ENCODE measurements at regions not wholly inside any gene's neighbourhood (a gene's known extent, or its start where the extent isn't known, plus 50 kb on each side); places are given as distances from the start of the nearest gene placed in this dataset.

DNA sequence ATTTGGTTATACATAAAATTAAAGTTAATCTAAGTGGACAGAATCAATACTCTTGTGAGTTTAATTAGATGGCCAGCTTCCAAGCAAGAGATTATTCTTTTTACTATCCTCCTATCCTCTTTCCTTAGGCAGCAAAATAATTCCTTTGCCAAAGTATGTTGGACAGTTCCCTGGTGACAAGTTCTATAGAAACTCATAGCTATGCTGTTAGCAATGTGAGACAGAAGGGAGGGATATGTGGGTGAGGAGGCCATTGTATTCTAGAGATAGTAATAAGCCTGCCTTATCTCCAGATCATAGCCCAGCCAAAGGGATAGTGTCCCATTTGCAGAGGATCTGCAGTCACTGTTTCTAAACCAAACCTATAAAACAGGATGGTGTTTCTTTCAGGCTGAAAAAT lies 181.6 kb upstream of the HDAC9 start:
- DNase-seq (ENCODE audit: low read depth in 3 of 3): no peak

DNA sequence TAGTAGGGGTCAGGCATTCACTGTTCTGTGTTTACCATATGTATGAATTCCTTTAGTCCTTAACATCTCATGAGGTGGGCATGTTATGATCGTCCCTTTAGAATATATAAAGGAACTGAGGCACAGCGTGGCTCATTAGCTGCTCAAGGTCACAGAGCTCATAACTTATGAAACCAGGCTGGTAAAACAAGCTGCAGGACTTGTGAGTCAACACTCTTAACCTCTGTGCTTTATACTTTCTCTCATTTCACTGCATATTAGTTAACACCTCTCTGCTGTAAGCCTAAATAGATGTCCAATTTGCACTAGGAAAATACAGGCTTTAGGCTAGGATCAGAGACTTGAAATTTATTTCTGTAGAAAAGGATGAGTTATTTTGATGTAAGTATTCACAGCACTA lies 180.3 kb upstream of the HDAC9 start:
- no peak for DNase-seq (ENCODE audit: low read depth in 3 of 3)

DNA sequence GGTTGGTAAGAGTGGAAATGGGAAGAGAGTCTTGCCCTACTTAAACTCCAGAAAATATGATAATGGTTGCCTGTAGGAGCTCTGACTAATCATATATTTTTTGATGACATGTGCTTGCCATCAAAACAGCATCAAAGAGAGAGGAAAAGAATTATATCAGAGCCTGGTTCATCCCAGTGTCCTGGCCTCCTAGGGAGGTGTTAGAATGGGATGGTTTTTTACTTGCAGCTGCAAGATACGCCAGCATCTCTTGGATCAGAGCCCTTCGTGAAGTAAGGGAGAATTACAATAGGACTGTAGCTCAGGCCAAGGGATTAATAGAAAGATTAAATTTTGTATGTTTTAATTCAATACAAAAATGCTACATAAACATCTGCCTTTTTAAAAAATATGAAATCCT lies 177.6 kb upstream of the HDAC9 start:
- DNase-seq (ENCODE audit: low read depth in 3 of 3): no peak

DNA sequence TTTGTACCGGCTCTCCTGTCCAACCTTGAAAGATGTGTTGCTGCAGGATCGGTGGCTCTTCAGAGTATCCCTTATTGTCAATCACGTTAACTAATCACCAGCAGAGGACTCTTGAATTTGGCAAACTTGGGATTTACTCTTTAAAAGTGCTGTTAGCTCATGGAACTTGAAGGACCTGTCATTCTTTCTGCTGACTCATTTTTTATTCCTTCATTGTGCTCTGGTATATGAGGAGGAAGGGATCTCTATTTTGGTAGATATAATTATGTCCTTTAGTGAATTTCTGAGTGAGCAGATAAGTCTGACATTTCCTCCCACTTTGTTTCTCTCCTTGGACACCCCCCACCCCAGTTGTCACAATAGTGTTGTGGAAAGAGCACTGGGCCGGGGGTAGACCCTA lies 175.1 kb upstream of the HDAC9 start:
- no peak for DNase-seq (ENCODE audit: low read depth in 3 of 3)

DNA sequence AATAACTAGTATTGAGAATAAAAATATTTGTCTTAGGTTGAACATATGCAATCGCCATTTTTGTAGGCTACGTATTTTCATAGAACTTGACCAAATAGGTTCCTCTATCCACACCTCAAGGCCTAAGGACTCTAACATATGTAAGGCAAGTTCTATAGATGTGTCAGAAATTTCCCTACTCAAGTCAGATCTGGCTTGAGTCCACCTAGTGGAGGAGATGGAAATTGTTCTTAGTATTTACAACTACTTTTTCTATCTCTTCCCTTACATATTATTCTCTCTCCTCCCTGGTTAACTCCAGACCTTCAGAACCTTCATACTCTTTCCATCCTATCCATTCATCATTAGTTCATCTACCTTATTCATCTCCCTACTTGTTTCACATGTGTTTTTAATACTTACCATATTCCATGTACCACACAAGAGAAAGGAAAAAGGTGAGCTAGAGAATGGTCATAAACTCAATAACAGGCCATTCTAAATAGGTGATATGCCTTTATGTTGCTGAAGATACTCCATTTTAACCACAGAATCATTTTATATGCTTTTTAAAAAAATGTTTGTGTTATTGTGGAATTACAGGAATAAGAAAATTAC lies 174.5 kb upstream of the HDAC9 start:
- DNase-seq (ENCODE audit: low read depth in 3 of 3): no peak

DNA sequence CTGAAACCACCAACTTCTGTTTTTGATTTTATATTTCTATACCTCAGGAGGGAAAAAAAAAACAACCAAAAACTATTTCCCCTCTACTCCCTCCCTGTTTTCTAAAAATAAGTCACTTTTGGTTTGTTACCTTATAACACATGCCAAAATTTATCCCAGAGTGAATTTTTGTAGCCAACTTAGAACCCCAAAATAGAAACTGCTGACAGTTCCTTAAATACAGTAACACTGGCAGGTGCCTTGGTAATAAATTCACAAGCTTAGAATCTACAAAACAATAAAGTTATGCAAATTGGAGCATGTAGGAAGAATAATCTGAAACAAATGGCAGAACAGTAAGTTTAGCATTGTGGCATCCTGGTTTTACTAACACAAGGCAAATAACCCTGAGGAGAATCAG lies 165.0 kb upstream of the HDAC9 start:
- DNase-seq (ENCODE audit: low read depth in 3 of 3): no peak

DNA sequence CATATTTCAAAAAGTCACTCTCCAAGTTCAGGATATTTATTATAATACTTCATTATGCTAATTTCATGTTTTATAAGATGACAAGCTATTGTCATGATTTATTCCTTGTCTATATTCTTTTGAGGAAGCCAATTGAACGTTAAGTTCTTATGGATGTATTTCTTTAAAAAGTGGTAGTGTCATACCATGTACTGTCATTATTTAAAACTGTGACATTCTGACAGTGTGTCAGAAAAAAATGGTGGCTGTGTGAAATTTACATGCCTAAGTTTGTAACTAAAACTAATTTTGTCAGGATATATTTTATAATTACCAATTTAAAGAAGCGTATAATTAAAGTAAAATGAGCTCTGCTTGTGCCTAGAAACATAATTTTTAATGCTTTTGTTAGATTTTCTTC lies 158.9 kb upstream of the HDAC9 start:
- no peak for DNase-seq (ENCODE audit: low read depth in 3 of 3)

DNA sequence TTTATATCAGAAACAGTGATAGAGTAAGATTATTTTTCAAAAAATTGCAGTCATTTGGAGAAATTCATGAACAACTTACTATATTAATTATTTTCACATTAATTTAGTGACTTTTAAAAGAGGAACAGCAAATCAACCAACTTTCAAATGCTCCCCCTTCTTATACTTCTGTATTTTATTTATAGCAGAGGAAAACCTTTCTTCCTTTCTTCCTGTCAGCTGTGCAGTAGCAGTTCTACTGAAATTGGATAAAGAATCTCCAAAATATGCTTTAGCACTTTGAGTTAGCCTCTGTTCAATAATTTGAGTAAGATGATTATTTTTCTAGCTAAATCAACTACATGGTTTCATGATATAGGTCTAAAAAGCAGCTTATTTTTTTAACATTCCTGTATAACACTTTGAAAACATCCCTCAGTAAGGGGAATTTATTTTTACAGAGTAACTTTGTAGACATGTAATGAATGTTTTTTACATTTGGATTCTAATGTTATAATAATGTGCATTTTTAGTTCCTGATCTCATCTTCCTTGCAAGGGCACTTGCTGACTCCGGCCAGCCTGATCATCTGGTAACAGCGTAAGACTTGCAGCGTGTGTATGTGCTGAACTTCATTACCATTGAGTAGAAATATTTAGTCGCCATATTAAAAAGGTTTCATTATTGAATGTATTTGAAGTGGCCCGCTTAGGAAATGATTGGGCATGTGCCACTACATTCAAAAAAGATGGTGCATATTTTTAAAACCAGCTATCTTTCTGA lies 158.3 kb upstream of the HDAC9 start:
- DNase-seq (ENCODE audit: low read depth in 3 of 3): no peak

DNA sequence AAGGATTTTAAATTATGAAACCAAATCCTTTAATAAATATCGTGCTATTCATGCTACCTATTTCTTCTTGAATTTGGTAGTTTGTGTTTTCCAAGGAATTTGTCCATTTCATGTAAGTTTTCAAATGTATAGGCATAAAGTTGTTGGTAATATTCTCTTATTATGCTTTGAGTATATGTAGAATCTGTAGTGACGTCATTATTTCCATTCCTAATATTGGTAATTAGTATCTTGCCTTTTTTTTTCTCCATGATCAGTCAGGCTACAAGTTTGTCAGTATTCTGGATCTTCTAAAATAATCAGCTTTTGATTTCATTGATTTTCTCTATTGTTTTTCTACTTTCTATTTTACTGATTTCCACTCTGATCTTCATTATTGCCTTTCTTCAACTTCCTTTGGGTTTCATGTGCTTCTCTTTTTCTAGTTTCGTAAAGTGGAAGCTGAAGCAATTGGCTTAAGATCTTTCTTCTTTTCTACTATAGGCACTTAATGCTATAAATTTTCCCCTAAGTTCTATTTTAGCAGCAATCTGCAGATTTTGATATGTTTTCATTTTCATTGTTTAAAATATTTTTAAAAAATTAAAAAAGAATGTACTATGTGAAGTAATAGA lies 156.5 kb upstream of the HDAC9 start:
- no peak for DNase-seq (ENCODE audit: low read depth in 3 of 3)

DNA sequence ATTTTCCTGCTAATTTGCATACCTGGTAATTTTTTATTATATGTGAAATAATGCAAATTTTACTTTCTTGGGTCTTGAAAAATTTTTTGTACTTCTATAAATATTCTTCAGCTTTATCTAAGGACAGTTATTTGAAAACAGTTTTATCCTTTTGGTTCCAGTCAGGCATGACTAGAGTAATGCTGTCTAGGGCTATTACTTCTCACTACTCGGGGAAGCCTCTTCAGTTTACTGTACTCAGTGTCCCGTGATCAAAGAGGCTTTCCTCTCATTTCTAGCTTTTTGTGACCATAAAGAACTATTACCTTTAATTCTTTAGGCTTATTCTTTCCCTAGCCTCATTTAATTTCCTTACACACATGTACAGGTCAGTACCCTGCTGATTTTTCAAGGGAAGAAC lies 153.8 kb upstream of the HDAC9 start:
- DNase-seq (ENCODE audit: low read depth in 3 of 3): no peak

DNA sequence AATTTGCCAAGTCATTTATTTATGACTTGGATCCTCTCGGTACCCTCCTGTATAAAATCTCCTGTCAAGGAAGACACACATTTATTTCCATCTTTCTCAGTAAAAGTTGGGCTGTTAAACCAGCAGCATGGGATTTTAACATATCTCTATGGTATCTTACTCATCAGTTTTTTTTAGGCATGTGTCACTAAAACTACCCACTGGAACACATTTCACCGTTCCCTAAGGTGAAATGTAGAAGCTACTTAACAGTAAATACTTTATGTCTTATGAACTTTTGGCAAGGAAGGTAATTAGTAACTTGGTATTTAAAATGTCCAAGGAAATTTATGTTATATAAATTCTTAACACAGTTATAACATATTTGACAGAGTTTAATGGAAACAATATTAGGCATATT lies 152.5 kb upstream of the HDAC9 start:
- DNase-seq (ENCODE audit: low read depth in 3 of 3): no peak

DNA sequence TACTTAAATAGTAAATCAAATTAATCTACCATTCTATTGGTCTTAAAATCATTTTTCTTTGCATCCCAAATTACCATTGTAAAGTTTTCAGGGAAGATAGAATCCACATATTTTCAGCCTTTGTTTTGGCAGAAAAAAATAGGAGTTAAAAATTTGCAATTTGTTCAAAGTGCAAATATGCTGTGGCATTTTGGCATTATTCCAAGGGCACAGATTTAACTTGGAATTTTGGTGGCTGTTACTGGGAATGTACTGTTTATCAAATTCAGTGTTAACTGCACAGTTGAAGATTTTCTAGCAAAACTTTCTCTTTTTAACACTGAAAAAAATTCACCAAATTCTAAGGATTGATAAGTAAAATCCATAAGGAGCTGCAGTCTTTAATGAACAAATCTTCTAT lies 151.0 kb upstream of the HDAC9 start:
- no peak for DNase-seq (ENCODE audit: low read depth in 3 of 3)

DNA sequence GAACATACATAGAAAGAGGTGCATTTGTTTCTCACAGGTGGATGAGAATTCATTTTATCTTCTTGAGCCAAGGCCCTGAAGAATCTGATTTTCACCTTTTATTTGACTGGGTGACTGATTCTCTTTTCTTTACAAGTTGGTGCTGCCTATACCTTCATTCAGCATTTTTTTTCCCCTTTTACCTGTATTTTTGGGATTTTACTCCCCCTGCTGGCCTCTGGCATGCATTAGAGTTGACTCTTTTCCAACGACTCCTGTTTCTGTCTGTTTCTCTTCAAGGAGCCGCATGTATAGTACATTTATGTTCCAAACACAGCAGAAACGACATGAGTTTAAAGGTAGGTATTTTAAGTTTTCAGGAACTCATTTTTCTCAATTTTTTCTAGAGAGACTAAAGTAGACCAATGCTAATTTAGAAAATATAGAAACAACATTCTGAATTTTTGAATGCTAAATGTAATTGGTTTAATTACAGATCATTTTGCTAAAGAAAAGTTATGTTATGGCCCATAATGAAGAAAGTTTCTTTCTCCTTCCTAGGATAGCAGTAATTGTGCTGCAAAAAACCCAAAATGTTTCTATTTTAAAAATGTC lies 149.8 kb upstream of the HDAC9 start:
- peak in 1 of 3 experiments; percentile 5 for DNase-seq (ENCODE audit: low read depth in 3 of 3)

DNA sequence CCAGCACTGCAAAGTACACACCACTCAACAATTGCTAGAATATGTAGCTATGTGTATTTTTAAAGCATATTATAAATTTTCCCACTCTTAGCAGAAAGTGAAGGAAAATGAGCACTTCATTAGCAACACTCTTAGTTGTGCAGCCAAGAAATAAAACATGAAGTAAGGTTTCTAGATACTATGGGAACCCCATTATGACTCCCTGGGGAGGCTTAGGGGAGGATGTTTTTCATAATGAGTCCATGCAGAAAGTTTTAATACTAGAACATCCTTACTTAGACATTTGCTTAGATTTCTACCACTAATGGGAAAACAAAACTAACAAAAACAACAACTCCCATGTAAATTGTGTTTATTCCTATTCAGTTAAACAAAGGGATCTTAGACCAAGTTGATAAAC lies 148.4 kb upstream of the HDAC9 start:
- DNase-seq (ENCODE audit: low read depth in 3 of 3): no peak

DNA sequence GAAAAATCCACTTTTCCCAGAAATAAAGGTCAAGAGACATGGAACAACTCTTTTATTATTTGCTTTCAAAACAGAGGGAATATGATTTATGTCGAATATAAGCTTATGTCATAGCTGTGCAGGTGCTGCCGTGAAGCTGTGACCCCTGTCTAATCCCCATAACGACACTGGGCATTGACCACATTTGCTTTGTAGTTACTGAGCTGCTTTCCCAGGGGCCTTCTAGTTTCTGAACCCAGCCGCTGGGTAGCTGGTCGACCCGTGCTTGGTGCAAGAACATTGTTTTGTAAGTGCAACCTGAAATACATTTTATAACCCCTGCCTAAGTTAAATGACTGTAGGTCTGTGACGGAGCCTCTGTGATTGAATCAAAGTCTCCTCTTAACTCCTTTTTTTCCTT lies 144.9 kb upstream of the HDAC9 start:
- no peak for DNase-seq (ENCODE audit: low read depth in 3 of 3)

DNA sequence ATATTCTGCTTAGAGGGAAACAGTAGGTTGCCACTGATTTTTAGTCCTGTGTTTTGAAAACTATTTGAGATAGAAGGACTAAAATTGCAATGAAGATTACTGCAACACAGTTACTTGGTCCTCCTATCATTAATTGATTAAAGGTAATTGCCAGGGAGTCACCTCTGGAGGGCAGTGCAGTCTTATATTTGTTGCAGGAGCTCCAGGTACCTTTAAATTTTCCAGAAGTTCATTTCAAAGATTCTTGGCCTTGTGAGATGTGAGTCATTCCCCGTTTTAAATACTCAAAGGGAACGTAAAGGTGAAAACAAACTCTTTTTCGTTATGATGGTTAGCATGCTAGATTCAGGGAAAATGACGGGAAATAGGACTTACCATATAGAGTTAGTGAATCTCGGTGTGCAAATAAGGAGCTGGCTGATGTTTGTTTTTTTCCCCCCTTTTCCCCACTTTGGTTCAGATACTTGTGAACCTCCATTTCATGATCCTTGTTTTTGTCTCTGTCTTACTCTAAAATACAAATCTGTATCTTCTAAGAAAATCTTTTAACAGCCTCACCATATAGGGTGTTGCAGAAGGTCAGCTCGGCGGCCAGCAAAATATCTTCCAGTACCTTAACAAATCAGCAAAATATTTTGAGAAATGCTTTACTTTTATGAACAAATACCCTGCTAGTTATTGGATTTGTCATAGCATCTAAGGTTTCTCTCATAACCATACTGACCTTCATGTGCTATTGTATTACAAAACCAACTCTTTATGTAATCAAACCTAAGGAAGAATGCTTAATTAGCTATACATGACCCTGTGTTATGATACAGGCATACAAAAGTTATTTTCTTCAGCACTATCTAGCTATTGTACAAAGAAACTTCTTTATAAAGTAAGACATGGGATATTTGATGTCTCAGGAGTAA lies 143.0 kb upstream of the HDAC9 start:
- DNase-seq (ENCODE audit: low read depth in 3 of 3): no peak

DNA sequence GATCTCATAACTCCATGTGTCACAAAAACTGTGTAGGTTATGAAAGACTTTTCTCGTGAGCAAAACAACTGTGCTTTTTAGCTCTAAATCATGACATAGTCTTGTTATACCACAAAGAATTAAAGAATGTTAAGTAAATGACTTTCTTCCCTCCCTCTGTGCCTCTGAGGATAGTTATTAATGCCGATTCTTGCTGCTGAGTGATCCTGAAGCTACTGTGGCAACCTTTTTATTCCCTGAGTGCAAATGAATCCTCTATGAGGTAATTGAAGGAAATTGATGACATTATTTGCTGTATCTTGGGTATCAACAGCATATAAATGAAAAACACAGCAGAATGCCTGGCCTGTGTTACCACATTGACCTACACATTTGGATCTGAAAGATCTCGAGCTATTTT lies 142.2 kb upstream of the HDAC9 start:
- no peak for DNase-seq (ENCODE audit: low read depth in 3 of 3)

DNA sequence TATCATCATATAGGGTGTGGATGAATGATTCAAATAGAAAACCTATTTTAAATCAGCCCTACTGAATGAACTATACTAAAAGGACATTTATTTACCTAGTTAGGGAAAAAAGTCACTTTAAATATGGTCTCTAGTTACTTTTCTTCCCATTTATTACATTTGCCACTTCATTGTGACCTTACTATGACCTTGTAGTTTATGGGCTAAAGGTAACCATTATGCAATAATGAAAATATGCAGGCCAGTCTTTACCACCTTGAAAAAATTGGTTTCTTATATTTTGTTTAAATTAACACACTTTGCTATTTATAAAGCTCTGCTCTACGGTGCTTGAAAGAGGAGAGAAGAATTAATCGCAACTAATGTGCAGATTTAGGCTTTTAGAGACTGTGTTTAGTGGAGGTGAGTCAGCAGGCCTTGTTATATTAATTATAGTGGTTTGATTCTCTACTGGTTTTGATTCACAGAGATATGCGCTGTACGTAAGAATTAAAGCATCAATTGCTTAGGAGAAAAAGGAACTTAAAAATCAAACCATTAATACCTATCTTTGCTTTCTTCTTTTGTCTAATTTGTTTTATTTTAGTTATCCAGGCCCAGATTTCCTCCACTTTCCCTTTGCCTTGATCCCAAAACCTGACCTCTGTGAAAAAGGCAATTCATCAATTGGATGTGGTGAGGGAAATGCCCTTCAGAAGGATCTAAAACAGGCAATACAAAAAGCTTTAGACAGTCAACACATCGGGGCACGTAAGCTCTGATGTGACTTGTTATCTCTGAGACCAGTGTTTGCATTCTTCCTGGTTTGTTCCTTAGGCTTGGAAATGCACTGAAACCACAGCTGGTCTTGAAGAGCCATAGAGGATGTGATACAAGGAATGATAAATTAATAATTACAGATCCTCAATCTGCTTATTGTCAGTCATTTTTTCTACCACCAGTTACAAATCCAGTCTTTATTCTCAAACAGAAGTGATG lies 141.2 kb upstream of the HDAC9 start:
- DNase-seq (ENCODE audit: low read depth in 3 of 3): no peak

DNA sequence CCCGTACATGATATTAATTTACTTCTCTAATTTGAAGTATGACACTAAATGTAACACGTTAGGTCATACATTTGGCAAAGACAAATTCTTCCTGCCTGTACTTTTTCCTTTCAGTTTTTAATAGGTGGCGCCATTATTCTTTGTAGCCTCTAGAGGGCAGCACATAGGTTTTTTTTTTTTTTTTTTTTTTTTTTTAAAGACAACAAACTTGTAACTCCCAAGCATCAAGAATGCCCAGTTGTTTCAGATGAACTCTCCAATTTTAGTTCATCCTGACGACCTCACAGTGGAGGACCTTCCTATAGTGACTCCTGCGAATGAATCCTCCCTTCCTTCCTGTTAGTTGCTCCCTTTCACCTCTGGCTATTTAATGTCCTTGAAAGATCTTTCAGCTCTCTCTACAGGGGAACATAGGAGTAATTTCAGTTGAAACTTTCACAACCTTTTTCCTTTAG lies 139.3 kb upstream of the HDAC9 start:
- DNase-seq (ENCODE audit: low read depth in 3 of 3): no peak

DNA sequence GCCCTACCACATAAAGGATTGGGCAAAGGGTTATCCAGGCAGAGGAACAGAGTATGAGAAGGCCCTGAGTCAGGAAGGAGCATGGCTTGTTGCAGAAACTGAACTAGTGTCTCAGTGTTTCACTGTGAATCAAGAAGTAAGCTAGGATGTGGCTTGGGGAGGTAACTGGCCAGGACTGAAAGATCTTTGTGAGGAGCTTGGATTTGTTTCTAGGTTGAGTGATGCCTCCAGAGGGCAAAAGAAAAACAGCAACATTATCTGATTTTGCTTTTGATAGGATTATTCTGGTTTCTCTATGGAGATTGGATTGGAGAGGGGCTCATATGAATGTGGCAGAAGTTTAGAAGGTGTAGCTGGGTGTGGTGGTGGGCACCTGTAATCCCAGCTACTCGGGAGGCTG lies 137.9 kb upstream of the HDAC9 start:
- no peak for DNase-seq (ENCODE audit: low read depth in 3 of 3)

DNA sequence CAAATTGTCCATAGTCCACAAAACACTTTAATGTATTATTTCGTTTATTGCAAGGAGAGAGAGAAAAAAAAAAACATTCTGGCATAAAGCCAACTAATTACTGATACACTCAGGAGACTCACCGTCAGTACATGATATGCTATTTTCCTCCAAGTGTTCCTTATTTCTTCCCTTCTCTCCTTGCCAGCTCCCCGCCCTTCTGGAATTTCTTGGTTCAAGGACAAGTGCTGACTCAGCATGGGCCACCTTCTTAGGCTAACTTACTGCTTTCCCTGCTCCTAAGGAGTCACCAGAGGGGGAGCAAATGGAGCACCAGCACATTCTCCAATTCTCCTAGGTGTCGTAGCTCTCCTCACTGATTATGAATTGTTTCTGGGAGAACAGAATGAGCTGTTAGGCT lies 133.8 kb upstream of the HDAC9 start:
- DNase-seq (ENCODE audit: low read depth in 3 of 3): no peak
